Putamen (tissue), 1 donor: ENCODE measurements at regions not wholly inside any gene's neighbourhood (a gene's known extent, or its start where the extent isn't known, plus 50 kb on each side); places are given as distances from the start of the nearest gene placed in this dataset.

Experiments used
- DNase-seq: peaks from one replicate; pipeline ENCODE4 v3.0.0-alpha.2; 2016; ENCODE audit warnings: low spot score

- no peak for DNase-seq
Measured at GRCh38 chr20:57025666-57026224, 240.7 kb downstream of the BMP7 start.

- DNase-seq = no peak
Measured at GRCh38 chr20:57027777-57028176, 238.7 kb downstream of the BMP7 start.

- DNase-seq = no peak
Measured at GRCh38 chr20:57030611-57031600, 235.5 kb downstream of the BMP7 start.

GRCh38 chr20:57031867-57032355, 234.5 kb downstream of the BMP7 start:
- no peak for DNase-seq

GRCh38 chr20:57032847-57033246, 233.6 kb downstream of the BMP7 start:
- DNase-seq = no peak

- no peak for DNase-seq
Measured at GRCh38 chr20:57034001-57034400, 232.4 kb downstream of the BMP7 start.

- DNase-seq = no peak
Measured at GRCh38 chr20:57037689-57038088, 228.8 kb downstream of the BMP7 start.

- no peak for DNase-seq
Measured at GRCh38 chr20:57038608-57039440, 227.6 kb downstream of the BMP7 start.

GRCh38 chr20:57040466-57040865, 226.0 kb downstream of the BMP7 start:
- DNase-seq = no peak

GRCh38 chr20:57040924-57041323, 225.5 kb downstream of the BMP7 start:
- no peak for DNase-seq

- no peak for DNase-seq
Measured at GRCh38 chr20:57043091-57043490, 223.3 kb downstream of the BMP7 start.

GRCh38 chr20:57043669-57044268, 222.7 kb downstream of the BMP7 start:
- DNase-seq = no peak

- no peak for DNase-seq
Measured at GRCh38 chr20:57047281-57048026, 219.0 kb downstream of the BMP7 start.

GRCh38 chr20:57048027-57048869, 218.2 kb downstream of the BMP7 start:
- no peak for DNase-seq

GRCh38 chr20:57049296-57049695, 217.1 kb downstream of the BMP7 start:
- DNase-seq = no peak

- DNase-seq = no peak
Measured at GRCh38 chr20:57051096-57051495, 215.3 kb downstream of the BMP7 start.

- DNase-seq = no peak
Measured at GRCh38 chr20:57053067-57053466, 213.4 kb downstream of the BMP7 start.

GRCh38 chr20:57053793-57054552, 212.5 kb downstream of the BMP7 start:
- no peak for DNase-seq

- no peak for DNase-seq
Measured at GRCh38 chr20:57055345-57055744, 211.1 kb downstream of the BMP7 start.
